Choroid plexus epithelial cell (primary cell): ENCODE measurements at regions not wholly inside any gene's neighbourhood (a gene's known extent, or its start where the extent isn't known, plus 50 kb on each side); places are given as distances from the start of the nearest gene placed in this dataset.

Experiments used
- DNase-seq: peaks from one replicate; pipeline ENCODE4 v3.0.0-alpha.2; 2010; ENCODE audit warnings: low read depth
- H3K4me3 ChIP-seq: 2 replicates; pipeline ENCODE4 v1.5.1; 2011; ENCODE audit warnings: low read depth, mild to moderate bottlenecking, control low read depth, low read length, moderate library complexity
- CTCF ChIP-seq: conservative IDR thresholded peaks from 2 replicates; pipeline ENCODE4 v1.5.1; 2011; ENCODE audit warnings: low read depth, mild to moderate bottlenecking, control low read depth, inconsistent platforms, low read length, moderate library complexity

GRCh38 chr2:217071416-217071815 lies 211.6 kb upstream of the TNP1 start:
- no peak overlapping the region for H3K4me3 ChIP-seq
- no peak for TF ChIP-seq CTCF
- DNase-seq = peak; percentile 97

GRCh38 chr2:217070611-217071010 lies 210.7 kb upstream of the TNP1 start:
- no peak for TF ChIP-seq CTCF
- DNase-seq = no peak
- no peak overlapping the region for H3K4me3 ChIP-seq

GRCh38 chr2:217070043-217070430 lies 210.2 kb upstream of the TNP1 start:
- H3K4me3 ChIP-seq = no peak overlapping the region
- TF ChIP-seq CTCF = no peak

GRCh38 chr2:217069263-217070042 lies 209.6 kb upstream of the TNP1 start:
- no peak for TF ChIP-seq CTCF
- DNase-seq = no peak
- H3K4me3 ChIP-seq = no peak overlapping the region

More at GRCh38 chr2:217070043-217070430, 210.2 kb upstream of the TNP1 start:
- DNase-seq = no peak

GRCh38 chr2:217068677-217069250 lies 208.9 kb upstream of the TNP1 start:
- no peak overlapping the region for H3K4me3 ChIP-seq
- DNase-seq = no peak
- no peak for TF ChIP-seq CTCF

GRCh38 chr2:217067787-217068186 lies 207.9 kb upstream of the TNP1 start:
- H3K4me3 ChIP-seq = no peak overlapping the region
- DNase-seq = no peak
- TF ChIP-seq CTCF = no peak
